Stimulated activated CD8-positive, alpha-beta memory T cell treated with anti-CD3 and anti-CD28 coated beads, Interleukin-12 subunit alpha, Interleukin-12 subunit beta, amount 100 ng/mL, for 1 hour (primary cell): ENCODE measurements at regions not wholly inside any gene's neighbourhood (a gene's known extent, or its start where the extent isn't known, plus 50 kb on each side); places are given as distances from the start of the nearest gene placed in this dataset.

Experiments
- DNase-seq: peaks from one replicate; pipeline ENCODE4 v3.0.0-alpha.2; 2020; ENCODE audit warnings: low read depth

- DNase-seq, result no peak
Observed at GRCh38 chr1:56072310-56072709, 507.1 kb downstream of the PLPP3 start.

- DNase-seq, result no peak
Observed at GRCh38 chr1:56071351-56071750, 508.0 kb downstream of the PLPP3 start.

GRCh38 chr1:56070601-56071000 lies 508.8 kb downstream of the PLPP3 start:
- DNase-seq, result no peak

GRCh38 chr1:56069824-56070223 lies 509.5 kb downstream of the PLPP3 start:
- no peak for DNase-seq

GRCh38 chr1:56068908-56069307 lies 510.5 kb downstream of the PLPP3 start:
- no peak for DNase-seq

- DNase-seq, result no peak
Observed at GRCh38 chr1:56068210-56068609, 511.2 kb downstream of the PLPP3 start.

- no peak for DNase-seq
Observed at GRCh38 chr1:56065729-56066128, 513.6 kb downstream of the PLPP3 start.

- DNase-seq, result no peak
Observed at GRCh38 chr1:56064705-56065104, 514.7 kb downstream of the PLPP3 start.

- no peak for DNase-seq
Observed at GRCh38 chr1:56063461-56063860, 515.9 kb downstream of the PLPP3 start.

- DNase-seq, result no peak
Observed at GRCh38 chr1:56062625-56063024, 516.7 kb downstream of the PLPP3 start.

- DNase-seq, result no peak
Observed at GRCh38 chr1:56061824-56062223, 517.5 kb downstream of the PLPP3 start.

- DNase-seq, result no peak
Observed at GRCh38 chr1:56060906-56061305, 518.5 kb downstream of the PLPP3 start.

- DNase-seq, result no peak
Observed at GRCh38 chr1:56057466-56058405, 521.6 kb downstream of the PLPP3 start.

- DNase-seq, result no peak
Observed at GRCh38 chr1:56056438-56057287, 522.7 kb downstream of the PLPP3 start.

GRCh38 chr1:56054959-56055358 lies 524.4 kb downstream of the PLPP3 start:
- DNase-seq, result no peak

- no peak for DNase-seq
Observed at GRCh38 chr1:56052041-56052440, 527.3 kb downstream of the PLPP3 start.

- DNase-seq, result no peak
Observed at GRCh38 chr1:56050911-56051310, 528.5 kb downstream of the PLPP3 start.

GRCh38 chr1:56045477-56045876 lies 533.9 kb downstream of the PLPP3 start:
- no peak for DNase-seq

- no peak for DNase-seq
Observed at GRCh38 chr1:56045062-56045461, 534.3 kb downstream of the PLPP3 start.

GRCh38 chr1:56036479-56036878 lies 542.9 kb downstream of the PLPP3 start:
- no peak for DNase-seq

- DNase-seq, result no peak
Observed at GRCh38 chr1:56034847-56035481, 544.4 kb downstream of the PLPP3 start.

GRCh38 chr1:56034222-56034621 lies 545.1 kb downstream of the PLPP3 start:
- DNase-seq, result no peak
